Prostate gland (tissue), 2 donors: ENCODE measurements at regions not wholly inside any gene's neighbourhood (a gene's known extent, or its start where the extent isn't known, plus 50 kb on each side); places are given as distances from the start of the nearest gene placed in this dataset.

Experiments used
- POLR2A ChIP-seq: fragments of 450-650 bp; IDR thresholded peaks from one replicate; pipeline ENCODE4 v1.6.1; 2016; ENCODE audit warnings: antibody characterized with exemption, mild to moderate bottlenecking
- POLR2AphosphoS5 ChIP-seq: sonication (generic); formaldehyde crosslinking; IDR thresholded peaks from one replicate; pipeline ENCODE4 v1.6.1; 2017; ENCODE audit warnings: antibody characterized with exemption
- TF ChIP-seq, protein P1 (sequence below), 4 experiments: fragments of 200-600 bp in 2 of 4; fragments of 450-650 bp in 2 of 4; sonication (generic) in 2 of 4; IDR thresholded peaks; 1 replicate in 3 of 4; 2 replicates in 1 of 4; pipeline ENCODE4 v1.5.1; 2016 to 2019; ENCODE audit warnings: antibody characterized with exemption in 4 of 4, mild to moderate bottlenecking in 2 of 4, moderate library complexity in 2 of 4

DNA sequence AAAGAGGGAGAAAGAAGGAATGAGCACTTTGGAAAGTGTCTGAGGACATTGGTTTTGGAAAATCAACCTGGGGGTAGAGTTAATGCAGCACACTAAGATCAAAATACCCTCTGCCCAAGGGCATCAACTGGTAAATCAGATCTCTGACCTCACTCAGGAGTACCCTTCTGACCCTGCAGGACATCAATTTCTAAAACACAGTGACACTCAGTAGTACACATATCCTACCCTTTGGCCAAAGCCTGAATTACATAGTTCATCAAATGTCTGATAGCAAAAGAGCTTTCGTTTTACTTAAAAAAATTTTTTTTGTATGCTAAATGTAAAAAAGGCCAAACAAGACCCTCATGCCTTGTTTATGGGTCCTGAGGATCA lies 118.4 kb upstream of the CTNNA2 start:
- TF ChIP-seq, protein P1, sequence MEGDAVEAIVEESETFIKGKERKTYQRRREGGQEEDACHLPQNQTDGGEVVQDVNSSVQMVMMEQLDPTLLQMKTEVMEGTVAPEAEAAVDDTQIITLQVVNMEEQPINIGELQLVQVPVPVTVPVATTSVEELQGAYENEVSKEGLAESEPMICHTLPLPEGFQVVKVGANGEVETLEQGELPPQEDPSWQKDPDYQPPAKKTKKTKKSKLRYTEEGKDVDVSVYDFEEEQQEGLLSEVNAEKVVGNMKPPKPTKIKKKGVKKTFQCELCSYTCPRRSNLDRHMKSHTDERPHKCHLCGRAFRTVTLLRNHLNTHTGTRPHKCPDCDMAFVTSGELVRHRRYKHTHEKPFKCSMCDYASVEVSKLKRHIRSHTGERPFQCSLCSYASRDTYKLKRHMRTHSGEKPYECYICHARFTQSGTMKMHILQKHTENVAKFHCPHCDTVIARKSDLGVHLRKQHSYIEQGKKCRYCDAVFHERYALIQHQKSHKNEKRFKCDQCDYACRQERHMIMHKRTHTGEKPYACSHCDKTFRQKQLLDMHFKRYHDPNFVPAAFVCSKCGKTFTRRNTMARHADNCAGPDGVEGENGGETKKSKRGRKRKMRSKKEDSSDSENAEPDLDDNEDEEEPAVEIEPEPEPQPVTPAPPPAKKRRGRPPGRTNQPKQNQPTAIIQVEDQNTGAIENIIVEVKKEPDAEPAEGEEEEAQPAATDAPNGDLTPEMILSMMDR (IDR thresholded peaks at IDR 0.05), result no peak
- TF ChIP-seq POLR2A (no peak), POLR2AphosphoS5 (no peak)
